M059J (cell line): ENCODE measurements at regions not wholly inside any gene's neighbourhood (a gene's known extent, or its start where the extent isn't known, plus 50 kb on each side); places are given as distances from the start of the nearest gene placed in this dataset.
A peak's percentile ranks its signal among the peaks of the same experiment; 100 is the strongest.

Experiments used
- DNase-seq: peaks from one replicate; pipeline ENCODE4 v3.0.0-alpha.2; 2012; ENCODE audit warnings: low read depth

DNA sequence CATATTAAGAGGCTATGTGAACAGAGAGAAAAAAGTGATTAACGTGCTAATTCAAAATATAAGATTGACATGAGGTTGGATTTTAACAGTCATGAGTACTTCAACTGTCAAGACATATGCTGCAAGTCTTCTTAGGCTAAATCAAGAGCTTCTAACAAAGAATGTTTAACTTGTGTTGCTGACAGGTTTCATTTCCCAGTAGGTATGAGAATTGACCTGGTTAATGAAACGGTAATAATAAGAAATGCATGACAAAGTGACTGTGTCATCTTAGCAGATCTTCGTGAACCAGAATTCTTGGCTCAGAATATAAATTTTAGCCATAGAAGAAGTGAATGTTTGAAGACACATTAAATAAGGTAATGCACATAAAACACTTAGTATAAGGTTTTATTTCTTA is 132.6 kb upstream of the PTGFR start:
- no peak for DNase-seq

DNA sequence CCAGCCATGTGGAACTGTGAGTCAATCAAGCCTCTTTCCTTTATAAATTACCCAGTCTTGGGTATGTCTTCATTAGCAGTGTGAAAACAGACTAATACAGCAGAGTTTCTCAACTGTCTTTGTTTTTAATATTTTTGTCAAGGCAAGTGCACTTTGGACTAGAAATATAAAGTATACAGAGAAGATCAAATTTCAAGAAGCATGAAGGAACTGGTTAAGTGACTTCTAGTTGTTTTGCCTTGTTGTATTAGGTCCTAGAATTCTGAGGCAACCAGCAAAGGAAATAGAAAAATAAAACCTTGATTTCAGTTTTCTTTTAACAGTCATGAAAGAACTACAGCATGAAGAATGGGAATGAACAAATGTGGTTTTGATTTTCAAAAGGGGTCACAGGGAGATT is 131.1 kb upstream of the PTGFR start:
- DNase-seq, result no peak

GRCh38 chr1:78360584-78360983 is 130.2 kb upstream of the PTGFR start:
- no peak for DNase-seq

DNA sequence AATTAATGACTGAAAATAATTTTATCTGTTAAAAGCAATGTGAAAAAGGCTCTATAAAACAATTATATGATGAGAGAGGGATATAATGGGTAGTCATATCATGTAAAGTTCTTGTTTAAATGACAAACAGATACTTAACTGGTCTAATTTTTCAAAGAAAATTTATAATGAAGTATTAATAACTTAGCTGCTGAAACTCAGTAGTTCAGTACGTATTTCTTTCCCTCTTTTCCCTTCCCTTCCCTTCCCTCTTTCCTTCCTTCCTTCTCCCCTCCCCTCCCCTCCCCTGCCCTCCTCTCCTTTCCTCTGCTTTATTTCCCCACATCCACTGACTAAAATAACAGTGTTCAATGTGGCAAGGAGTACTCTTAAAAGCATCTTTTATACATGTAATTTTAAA is 123.1 kb upstream of the PTGFR start:
- DNase-seq, result no peak

DNA sequence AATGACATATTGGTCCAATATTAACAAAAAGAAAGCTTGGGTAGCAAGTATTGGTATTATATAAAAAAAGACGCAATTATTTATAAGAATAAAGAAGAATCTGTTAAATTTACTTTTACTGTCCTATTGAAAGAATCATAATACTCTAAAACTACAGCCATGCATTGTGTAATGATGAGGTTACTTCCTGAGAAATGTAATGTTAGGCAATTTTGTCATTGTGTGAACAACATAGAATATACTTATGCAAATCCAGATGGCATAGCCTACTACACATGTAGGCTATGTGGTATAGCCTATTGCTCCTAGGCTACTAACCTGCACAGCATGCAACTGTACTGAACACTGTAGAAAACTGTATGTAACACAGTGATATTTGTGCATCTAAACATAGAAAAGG is 121.2 kb upstream of the PTGFR start:
- DNase-seq, result no peak

DNA sequence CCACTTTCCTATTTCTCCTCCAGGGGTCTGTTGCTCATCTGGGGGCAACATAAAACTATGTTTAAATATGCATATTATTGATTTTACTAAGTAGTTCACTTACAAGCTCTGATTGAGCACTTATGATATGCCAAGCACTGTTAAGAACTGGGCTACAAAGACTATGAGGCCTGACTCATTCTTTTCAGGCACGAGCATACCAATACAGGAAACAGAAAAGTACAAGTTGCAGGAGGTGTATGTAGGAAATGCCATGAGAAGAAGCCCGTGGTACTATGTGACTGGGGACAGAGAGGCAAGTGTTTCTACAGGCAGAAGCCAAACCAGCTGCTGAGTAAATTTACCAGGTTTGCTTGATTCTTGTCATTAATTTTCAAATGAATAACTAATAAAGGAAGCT is 120.4 kb upstream of the PTGFR start:
- peak; percentile 78 for DNase-seq

DNA sequence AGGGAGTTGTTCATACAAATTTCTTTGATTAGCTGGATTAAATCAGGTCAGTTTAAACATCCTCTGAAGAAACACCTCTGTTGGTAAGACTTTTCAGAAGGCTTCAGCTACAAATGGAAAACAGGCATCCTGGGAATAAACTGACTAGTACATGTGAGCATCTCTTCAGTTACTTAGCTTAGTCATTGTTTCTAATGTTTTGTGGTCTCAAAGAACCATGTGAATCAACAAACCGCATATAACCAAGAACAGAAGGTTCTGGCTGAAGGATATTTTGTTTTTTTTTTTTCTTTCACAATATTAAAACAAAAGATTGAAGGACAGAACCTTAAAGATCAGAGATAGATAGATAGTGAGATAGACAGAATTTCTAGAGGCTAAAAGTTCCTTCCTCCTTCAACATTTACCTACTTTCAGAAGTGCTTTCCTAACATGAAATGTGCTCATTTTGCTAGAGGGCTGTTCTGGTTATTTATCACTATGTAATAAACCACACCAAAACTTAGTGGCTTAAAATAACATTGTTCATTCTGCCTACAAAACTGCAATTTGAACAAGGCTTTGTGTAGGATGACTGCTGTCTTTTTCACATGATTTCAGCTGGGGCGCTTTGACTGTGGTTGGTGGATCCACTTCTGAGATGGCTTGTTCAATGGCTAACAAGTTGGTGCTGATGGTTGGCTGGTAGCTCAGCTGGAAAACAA is 119.8 kb upstream of the PTGFR start:
- peak; percentile 88 for DNase-seq

DNA sequence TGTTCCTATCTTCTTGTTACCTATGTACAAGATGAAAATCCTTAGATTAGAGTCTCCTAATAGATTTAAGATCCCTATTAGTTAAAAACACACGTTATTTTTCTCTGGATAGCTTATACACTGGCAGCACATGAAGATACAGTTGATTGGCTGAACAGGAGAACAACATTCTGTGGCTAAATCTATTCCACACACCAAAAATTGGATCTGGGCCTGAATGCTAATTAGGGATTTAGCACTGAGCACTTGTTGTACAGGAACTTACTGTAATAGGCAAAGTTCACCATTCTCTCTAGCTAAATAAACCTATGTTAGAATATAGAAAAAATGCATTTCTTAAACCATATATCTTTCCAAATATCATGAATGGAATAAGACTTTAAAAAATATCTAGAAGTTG is 117.1 kb upstream of the PTGFR start:
- no peak for DNase-seq

- peak; percentile 19 for DNase-seq
These were observed 114.8 kb upstream of the PTGFR start for GRCh38 chr1:78375996-78376395.

- peak; percentile 14 for DNase-seq
These were observed 113.3 kb upstream of the PTGFR start for GRCh38 chr1:78377356-78377928.

- no peak for DNase-seq
These were observed 106.9 kb upstream of the PTGFR start for GRCh38 chr1:78383923-78384322.

GRCh38 chr1:78385744-78386462 is 104.9 kb upstream of the PTGFR start:
- no peak for DNase-seq

DNA sequence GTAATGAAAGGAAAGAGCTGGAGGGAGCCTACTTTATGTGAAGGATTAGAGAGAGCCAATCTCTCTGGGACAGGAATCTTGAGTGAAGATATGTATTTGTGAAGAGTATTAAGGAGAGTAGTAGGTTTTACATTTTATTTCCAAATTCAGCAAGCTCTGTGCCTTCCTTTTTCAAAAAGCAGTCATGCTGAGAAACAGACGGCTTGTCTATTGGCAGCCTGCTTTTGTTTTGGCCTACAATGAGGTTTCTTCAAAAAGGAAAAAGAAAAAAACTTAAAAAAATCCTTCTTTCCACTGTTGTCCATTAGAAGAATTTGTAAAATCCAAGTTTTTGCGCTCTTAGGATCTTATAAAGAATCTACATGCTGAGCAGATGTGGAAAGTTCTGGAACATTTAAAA is 103.6 kb upstream of the PTGFR start:
- no peak for DNase-seq

GRCh38 chr1:78387871-78388270 is 102.9 kb upstream of the PTGFR start:
- DNase-seq, result no peak

GRCh38 chr1:78388275-78388674 is 102.5 kb upstream of the PTGFR start:
- DNase-seq, result no peak

DNA sequence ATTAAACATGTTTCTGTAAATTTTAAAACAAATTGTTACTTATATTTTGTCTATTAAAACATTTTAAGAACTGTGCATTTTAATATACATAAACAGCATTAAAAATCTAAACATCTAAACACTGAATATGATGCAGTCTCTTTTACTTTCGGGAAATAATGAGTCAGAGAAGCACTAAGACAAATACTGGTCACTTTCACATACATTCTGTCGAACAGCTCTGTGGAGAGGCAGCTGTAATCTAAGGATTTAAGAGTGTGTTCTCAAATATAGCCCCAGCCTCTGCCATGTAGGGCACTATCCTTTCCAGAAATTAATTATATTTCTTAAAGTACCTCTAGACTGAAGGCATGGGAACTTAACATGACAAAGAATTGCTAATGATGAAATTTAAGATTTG is 89.6 kb upstream of the PTGFR start:
- DNase-seq, result no peak

- no peak for DNase-seq
These were observed 82.6 kb upstream of the PTGFR start for GRCh38 chr1:78408192-78408591.

DNA sequence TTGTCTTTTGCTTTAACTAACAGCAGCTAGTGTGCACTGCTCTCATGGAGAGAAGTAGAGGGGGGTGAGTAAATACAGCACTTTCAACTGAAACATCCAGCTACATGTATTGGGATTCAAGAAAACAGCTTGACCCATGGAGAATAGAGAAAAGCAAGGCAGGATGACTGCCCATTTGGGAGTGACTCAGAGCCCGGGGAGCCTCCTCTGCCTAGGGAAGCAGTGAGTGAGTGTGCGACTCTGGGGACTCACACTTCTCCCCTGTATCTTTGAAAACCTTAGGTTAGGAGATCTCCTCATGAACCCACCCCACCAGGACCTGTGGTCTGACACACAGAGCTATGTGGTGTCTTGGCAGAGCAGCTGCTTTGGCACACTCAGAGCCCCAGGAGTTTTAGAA is 82.0 kb upstream of the PTGFR start:
- DNase-seq, result peak; percentile 60

- no peak for DNase-seq
These were observed 80.1 kb upstream of the PTGFR start for GRCh38 chr1:78410643-78411042.

- no peak for DNase-seq
These were observed 79.1 kb upstream of the PTGFR start for GRCh38 chr1:78411707-78412106.

DNA sequence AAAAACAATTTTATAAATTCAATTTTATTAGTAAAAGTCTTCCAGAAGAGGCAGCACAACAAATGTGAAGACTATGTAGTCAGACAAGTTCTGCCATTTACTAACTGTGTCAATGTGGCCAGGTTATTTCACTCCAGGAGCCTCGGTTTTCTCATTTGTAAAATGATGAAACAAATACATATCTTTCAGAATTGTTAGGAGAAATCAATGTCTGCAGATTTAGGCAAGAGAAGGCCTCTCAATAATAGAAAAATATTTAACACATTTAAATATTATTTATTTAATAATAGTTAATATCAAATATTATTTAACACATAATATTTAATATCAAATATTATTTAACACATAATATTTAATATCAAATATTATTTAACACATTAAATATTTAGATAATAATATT is 75.6 kb upstream of the PTGFR start:
- DNase-seq, result no peak

GRCh38 chr1:78419309-78419708 is 71.5 kb upstream of the PTGFR start:
- peak; percentile 95 for DNase-seq

GRCh38 chr1:78420181-78420580 is 70.6 kb upstream of the PTGFR start:
- peak; percentile 65 for DNase-seq
